SKM-1 (cell line): ENCODE measurements at regions not wholly inside any gene's neighbourhood (a gene's known extent, or its start where the extent isn't known, plus 50 kb on each side); places are given as distances from the start of the nearest gene placed in this dataset.
A peak's percentile ranks its signal among the peaks of the same experiment; 100 is the strongest.
"Not testable (repeated sequence)": the region's sequence is repeated elsewhere in the genome, so short reads cannot be mapped to it uniquely, and the experiment has no call there.

Source experiments
- DNase-seq: peaks from one replicate; lab custom pipeline; 2025; ENCODE audit not compliant: unreplicated experiment; lab: John Stamatoyannopoulos, UW

DNA sequence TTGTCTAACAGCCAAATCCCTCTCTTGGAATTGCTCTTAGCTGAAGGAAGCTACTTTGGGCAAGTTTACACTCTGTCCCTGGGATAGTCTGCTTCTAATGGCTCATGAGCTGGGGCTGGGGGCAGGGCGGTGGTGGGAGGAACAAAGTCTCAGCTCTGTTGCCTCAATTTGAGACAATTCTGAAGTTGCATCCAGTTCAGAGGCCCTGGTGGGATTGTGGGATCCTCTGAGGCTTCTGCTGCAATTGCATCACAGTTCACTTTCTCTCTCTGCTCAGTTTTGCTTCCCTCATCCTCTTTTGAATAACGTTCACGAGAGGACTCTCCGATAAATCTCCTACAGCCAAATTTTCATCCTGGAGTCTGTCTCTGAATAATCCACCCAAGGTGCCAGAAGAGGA, 440.6 kb upstream of the SLC35B3 start:
- peak; percentile 33 for DNase-seq

DNA sequence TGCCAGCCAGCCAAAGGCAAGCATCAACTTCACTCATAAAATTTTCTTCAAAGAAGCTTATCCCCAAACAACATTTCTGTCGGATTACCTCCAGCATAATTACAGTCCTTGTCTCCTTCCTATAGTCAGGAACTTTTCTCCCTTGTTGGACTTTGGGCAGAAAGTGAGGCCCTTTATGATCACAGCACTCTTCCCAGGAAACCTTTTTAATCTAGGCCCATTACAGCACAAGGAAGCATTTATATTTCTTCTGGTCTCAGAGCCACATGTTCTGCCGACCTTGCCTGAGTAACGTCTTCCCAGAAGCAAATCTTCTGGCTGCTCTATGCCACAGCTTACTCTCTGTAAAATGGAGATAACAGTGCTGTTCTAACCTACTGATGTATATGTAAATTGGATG, 437.2 kb upstream of the SLC35B3 start:
- no peak for DNase-seq

DNA sequence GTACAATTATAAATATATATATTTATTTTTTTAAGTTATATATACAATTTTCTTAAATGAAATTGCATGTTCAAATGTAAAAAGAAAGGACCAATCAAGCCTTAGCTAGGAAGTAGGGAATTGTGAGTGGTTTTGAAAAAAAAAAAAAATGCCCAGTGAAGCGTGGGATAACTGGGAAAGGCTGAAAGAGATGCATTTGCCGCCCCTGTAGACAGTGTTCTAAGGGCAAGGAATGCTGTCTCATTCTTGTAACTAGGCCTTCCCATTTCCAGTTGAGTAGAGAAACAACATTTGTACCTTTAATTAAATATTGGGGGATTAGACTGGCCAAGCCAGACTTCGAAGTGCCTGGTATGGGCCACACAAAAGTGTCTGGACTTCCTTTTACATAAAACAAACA, 430.1 kb upstream of the SLC35B3 start:
- no peak for DNase-seq

DNA sequence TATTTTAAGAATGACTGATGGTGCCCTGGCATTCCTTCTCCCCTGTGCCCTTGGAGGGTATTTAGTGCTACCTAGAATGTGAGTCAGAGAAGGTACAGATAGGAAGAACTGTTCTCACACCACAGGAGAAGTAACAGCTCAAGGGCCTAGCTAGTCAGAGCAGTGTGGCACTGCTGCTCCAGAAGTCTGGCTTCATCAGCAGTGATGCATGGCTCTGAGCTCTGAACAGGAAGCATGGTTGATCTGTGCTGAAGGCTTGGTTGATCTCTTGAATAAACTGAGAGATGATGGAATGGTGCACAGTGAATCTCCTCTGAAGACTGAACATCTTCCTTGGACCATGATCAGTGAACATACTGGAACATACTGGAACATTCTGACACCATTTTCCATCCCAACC, 425.3 kb upstream of the SLC35B3 start:
- no peak for DNase-seq

DNA sequence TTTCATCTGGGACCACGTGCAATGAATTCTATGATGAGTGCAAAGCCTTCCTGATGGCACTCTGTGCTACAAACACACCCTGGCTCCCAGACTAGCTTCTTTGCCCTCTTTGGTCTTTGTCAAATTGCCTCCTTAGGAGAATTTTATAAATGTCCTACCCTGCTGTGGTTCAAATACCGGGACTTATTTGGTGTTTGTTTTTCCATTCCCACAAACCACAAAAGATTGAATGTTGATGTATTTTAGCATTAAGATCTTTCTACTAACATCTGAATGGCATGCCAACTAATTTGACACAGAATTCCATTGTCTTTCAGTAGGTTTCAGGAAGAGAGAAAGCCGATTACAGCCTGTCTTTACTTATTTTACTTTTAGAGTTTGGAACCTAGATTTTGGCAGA, 424.2 kb upstream of the SLC35B3 start:
- DNase-seq = no peak

DNA sequence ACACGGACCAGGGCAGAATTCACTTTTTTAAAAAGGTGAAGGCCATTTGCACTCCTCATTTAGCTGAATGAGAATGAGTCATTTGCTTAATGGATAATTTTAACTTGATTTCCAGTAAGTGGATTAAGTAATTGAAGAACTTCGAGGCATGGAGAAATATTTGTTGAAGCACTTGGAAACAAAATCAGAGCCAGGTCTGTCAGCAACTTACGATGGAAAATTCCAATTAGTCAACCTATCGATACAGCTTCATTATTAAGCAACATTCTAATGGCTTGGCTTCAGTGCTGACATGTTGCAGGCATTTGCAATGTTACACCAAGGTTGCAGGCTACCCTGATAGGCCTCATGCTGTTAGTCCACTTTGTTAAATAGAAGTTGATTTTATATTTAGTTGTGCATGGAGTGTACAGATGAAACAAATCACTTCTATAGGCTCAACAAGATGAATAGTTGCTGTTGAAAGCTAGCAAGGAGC, 423.5 kb upstream of the SLC35B3 start:
- DNase-seq = no peak

DNA sequence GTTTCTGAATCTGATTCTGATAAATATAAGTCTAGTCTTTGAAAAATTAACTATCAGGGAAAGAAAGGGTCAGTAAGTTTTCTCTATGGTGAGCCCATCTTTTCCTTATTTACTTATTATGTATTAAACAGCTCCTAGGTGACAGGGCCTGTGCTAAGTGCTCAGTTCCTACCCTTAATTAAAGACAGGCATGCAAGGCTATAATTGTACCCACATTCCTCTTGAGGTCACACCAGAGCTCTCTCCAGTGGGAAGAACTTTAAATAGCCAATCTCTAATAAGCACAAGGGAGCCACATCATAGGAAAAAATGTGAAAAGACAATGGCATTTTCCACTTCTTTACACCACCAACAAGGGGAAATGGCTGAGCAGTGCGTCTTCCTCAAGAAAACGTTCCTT, 421.8 kb upstream of the SLC35B3 start:
- no peak for DNase-seq

DNA sequence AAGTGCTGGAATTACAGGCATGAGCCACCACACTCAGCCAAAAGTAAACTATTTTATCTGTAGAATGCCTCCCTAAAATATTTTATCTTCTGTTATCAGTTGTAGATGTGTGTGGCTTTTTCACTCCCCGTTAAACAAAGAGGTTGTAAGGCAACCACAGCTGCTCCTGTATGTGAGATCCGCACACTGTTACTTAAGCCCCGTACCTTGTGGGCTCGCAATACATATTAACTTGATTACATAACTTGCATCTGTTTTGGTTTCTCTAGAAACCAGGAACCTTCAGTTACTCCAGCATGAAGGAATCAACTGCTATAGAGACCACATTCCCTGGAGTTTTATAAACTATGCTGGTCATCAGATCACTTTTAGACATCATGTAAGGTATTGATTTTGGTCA, 420.1 kb upstream of the SLC35B3 start:
- peak; percentile 14 for DNase-seq

DNA sequence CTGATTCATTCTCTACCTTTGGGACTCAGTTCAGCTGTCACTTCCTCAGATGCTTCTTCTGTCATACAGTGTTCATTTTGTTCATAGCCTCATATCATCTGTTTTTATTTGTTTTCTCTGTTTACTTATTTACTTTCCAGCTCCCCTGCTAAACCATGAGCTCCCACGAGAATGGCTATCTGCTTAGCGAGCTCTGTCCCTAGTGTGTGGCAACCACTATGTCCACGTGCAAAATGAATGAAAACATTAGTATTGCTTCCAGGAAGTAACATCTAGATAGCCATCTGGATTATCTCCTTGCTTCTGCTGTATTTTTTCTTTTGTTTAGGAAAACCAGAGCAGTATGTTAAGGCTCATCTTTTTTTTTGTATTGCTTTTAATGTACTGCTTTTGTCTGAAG, 417.0 kb upstream of the SLC35B3 start:
- DNase-seq = no peak

DNA sequence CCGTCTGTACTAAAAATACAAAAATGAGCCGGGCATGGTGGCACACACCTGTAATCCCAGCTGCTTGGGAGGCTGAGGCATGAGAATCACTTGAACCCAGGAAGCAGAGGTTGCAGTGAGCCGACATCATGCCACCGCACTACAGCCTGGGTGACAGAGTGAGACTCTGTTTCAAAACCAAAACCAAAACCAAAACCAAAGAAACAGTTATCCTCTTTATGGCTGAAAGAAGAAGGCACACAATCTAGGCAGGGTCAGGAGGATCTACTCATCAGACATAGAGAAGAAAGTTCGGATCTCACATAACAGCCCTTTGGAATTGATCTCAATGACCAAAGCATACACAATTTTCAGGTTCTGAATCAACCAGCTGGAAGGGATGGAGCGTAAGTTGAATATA, 411.3 kb upstream of the SLC35B3 start:
- not testable (repeated sequence) for DNase-seq

DNA sequence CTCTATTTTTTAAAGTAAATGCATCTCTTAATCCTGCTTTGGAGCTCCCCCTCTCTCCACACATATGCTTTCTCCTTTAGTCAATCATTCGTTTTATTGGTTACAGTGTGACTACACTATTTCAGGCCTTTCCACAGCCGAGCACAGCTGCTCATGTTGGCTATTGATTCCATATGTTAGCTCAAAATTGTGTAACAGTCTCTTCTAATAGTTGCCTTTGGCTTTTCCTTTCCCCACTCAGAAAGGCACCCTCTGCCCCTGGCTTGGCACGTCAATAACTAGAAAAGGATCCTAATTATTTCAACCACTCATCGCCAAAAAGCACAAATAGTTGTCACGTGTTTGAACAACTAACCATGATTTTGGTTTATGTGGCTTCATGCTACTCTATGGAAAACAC, 410.3 kb upstream of the SLC35B3 start:
- no peak for DNase-seq

DNA sequence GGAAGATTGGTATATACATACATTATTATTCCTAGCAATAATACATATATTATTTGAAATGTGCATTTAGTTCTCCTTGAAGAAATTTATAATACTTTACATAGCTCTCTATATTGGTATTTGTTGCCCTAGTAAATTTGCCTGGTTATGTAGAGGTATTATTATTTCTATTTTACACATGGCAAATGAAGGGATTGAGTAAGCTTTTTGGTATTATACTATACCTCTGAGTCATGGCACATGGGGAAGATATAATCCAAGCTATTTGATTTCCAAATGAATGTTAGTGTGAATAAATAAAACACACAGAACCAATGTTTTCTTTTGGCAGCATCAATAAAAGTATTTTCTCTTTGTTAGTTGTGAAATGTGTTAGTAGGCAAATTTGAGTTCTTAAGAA, 409.6 kb upstream of the SLC35B3 start:
- DNase-seq = no peak

DNA sequence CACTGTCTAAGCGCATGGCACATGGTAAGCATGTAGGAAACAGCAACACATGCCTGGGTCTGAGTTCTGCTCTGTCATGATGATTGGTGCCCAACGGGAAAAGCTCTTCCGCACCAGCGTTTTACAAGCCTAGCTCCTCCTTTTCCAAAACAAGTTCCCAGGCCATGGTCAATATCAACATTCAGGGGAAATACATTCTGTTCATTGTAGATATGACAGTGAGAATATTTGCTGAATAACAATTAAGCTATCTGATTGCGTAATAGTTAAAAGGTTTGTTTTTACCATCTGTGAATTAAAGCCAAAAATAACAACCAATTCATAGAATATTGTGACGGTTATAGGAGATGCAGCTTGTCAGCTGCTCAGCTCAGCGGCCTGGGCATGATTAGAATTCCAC, 404.3 kb upstream of the SLC35B3 start:
- no peak for DNase-seq

DNA sequence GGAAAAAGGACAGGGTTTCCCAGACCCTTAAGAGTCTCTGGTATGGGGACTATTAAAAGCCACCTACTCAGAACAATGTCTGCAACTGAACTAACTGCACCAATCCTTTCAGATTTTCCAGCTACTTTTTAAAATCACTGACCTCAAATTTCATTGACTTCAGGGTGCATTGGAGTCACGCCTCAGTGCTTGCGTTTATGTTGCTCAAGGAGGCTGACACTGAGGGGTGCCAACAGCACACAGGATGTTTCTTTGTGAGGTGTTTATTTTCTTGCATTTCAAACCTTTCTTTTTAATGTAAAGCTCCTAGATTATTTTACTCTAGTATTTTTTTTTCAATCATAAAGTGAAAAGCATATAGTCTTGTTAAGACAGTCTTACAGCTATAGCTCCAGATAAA, 402.0 kb upstream of the SLC35B3 start:
- no peak for DNase-seq

DNA sequence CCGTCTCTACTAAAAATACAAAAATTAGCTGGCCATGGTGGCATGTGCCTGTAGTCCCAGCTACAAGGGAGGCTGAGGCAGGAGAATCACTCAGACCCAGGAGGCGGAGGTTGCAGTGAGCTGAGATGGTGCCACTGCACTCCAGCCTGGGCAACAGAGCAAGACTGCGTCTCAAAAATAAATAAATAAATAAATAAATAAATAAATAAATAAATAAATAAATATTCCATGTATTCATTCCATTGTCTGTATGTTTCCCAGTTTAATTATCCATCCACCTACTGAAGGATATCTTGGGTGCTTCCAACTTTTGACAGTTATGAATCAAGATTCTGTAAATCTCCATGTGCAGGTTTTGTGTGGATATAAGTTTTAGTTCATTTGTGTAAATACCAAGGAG, 397.4 kb upstream of the SLC35B3 start:
- not testable (repeated sequence) for DNase-seq

DNA sequence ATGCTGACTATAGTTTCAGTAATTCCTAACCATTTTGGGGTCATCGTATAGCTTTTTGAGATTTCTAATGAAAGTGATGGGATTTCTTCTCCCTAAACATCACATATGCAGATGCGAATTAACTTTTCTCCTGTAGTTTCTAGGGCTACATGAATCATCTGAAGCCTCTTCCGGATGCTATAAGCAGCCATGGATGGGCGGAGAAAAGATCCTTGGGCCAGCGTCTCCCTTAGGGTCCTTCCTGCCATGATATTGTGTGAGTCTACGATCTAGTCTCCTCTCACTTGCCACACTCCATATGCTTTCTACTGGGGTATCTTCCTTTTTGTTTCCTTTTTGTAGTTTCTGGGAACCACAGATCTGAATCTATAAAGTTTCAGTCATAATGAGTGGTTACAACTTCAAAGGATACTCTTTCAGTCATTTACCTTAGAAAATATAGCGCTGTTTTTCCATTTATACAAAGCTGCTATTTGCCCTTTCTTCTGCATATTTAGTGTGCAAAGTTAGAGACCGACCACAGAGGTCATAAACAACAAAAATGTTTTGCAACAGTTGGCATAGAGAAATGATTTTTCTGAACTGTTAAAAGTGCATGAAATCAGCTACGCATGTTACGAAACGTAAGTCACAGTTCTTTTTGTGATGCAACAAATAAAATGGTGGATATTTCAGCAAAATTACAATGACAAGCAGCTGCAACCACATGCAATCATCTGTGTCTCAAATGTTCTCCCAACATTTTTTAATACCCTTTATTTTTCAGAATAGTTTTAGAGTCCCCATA, 396.2 kb upstream of the SLC35B3 start:
- DNase-seq = peak; percentile 47

DNA sequence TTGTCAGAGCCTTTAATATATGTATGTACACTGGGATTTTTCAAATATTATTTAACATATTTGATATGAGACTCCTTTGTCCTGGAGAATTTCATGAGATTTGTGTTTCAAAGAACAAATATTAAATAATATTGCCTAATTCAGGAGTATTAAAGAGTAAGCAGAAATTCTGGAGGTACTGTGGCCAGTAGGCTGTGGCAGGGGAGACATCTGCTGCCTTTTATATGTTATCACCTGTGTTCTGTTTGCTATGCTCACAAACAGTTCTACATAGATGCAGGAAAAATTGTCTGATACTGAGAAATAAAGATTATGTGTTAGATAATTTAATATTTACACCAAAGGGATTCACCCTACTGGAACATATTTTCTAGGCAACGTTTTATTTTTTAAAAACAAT, 395.4 kb upstream of the SLC35B3 start:
- DNase-seq = no peak

DNA sequence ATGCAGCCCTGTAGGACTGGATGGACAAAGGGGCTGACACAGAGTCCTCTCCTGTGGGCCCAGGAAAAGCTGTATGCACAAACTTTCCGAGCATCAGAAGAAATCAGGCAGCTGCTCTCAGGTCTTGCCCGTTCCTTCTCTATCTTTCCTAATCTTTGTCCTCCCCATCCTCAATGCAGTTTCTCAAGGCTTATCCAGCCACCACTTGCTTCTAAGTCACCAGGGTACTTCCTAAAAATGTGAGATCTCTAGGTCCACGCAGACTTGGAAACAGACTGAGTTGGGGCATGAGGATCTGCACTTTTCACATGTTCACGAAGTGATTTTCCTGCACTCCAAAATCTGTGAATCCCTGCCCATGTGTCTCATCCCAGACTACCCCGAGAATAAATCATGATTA, 394.5 kb upstream of the SLC35B3 start:
- no peak for DNase-seq

DNA sequence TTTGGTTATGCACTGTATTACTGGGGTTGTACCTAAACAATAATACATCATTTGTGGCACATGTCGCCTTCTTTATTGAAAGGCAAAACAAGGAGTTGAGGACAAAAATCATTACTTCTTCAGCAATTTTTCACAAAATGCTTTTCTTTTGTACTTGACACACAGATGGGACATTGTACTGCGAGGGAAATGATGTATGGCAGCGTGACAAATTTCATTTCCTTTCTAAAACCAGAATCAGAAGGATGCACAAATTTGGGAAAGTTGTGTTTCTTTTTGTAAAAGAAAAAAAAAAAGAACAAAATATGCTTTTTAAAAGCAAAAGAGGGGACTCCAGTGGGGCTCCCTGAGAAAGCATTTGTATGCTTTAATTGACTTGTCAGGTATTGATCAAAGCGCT, 394.0 kb upstream of the SLC35B3 start:
- no peak for DNase-seq

DNA sequence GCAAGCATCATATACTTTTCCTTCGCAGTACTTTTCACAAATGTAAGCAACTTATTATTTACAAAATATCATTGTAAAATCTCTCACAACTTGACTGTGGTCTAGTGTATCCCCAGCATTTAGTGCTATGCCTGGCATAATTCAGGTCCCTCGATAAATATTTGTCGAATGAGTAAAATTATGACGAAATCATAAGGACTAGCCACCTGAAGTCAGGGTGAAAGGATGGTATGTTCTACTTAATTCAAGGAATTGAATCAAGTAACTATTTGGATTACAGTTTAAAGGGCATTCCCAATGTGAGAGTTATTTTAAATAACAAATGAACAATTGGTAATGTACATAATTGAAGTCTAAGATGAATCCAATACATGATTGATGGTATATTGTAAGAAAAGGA, 393.0 kb upstream of the SLC35B3 start:
- no peak for DNase-seq

DNA sequence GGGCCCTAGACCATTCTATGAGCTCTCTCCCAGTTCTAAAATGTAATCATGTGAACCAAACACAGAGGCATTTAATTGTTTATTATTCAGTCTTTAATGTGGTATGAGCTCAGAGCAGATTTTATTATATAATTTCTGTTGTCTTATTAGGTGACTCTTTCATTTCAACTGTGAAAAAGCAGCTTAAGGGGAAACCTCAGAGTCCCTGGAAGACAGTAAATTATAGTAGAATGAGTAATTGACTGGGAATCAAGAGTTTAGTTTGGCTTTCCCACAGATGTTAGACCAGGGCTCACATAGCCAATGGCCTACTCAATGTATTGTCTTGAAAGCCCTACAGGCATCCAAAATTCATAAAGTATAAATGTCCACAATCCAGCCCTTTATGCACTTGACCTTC, 390.4 kb upstream of the SLC35B3 start:
- DNase-seq = no peak

DNA sequence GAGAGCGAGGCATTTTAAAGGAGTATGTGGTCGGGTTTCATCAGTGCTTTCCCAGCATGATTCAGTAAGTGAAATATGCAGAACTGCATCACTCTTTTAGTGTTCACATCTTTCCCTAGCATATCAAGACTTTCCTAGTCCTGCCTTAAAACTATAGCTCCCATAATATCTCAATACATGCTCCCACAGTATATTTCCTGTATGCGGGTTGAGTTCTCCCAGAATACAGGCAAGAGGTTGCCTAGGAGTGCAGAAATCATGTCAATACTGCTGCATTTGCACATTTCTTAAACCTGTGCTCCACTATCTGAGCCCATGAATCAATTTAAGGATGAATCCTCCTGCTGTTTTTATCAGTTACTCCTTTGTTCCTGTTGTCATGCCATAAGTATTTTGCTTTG, 386.6 kb upstream of the SLC35B3 start:
- DNase-seq = no peak

DNA sequence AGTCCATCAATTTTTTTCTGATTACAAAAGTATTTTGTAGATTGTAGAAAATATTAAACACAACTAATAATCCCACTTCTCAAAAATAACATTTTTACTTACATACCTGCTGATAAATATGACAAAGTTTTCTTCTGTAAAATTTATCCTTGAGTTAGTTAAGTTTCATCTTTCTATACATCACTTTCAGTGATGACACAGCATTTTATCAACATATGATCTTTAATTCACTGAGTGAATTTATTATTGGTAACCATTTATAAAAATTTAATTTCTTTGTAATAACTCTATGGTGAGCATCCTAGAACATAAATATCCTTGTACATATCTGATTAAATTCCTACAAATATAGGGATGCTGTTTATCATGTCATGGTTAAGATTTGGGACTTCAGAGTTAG, 385.0 kb upstream of the SLC35B3 start:
- DNase-seq = no peak
